K562 (cell line): ENCODE measurements at regions not wholly inside any gene's neighbourhood (a gene's known extent, or its start where the extent isn't known, plus 50 kb on each side); places are given as distances from the start of the nearest gene placed in this dataset.

Source experiments
- ATAC-seq: fragments of 200-7000 bp; cut with Tn5 transposase; 3 replicates; pipeline ENCODE4 v1.9.1; 2020; ENCODE audit warnings: moderate library complexity
- BruUV-seq: library from RNA; stranded (reverse); fragments of 400-500 nt; replicated peaks from 2 replicates; lab custom pipeline; 2021; lab: Mats Ljungman, UMichigan
- CTCF ChIA-PET: fragments of 300-600 bp; formaldehyde crosslinking; extraction: SDS; loops from one replicate; lab custom pipeline; 2021; ENCODE audit warnings: low intra/inter-chr PET ratio; lab: Yijun Ruan, JAX
- POLR2A ChIA-PET: fragments of 300-600, 350-650 bp; sonication (Branson Sonifier 250); formaldehyde crosslinking; extraction: SDS; loops from one replicate; lab custom pipeline; 2021; ENCODE audit warnings: antibody characterized with exemption, inconsistent platforms; lab: Yijun Ruan, JAX
- DNase-seq, 4 experiments: peaks; one replicate each; pipeline versions ENCODE4 v3.0.0 to v3.0.0-alpha.2; 2011 to 2018; ENCODE audit warnings: low spot score in 3 of 4, mixed read lengths in 3 of 4; ENCODE audit errors: extremely low read depth in 1 of 4
- FAIRE-seq: peaks from 2 replicates; lab custom pipeline; 2011; peaks lifted over from hg19 to GRCh38; lab: Jason Lieb, UNC
- H2AFZ ChIP-seq: 2 replicates; pipeline ENCODE4 v1.6.0; 2011; ENCODE audit warnings: low read depth, low read length, control low read depth, inconsistent platforms
- H3K27ac ChIP-seq: fragments of 200-600 bp; 3 replicates; pipeline ENCODE4 v1.8.0; 2011; ENCODE audit warnings: low read depth, mild to moderate bottlenecking, control low read depth, inconsistent platforms, low read length, moderate library complexity, mixed read lengths; ENCODE audit errors: extremely low read depth
- H3K27me3 ChIP-seq, 2 experiments: fragments of 300-600 bp in 1 of 2; 2 replicates in 1 of 2; 3 replicates in 1 of 2; pipeline versions ENCODE4 v1.6.0 to v1.8.0; 2011; ENCODE audit warnings: inconsistent platforms in 2 of 2, low read length in 2 of 2, mild to moderate bottlenecking in 1 of 2, mixed read lengths in 1 of 2, moderate library complexity in 1 of 2; ENCODE audit not compliant: control insufficient read depth in 2 of 2, insufficient read depth in 2 of 2
- H3K36me3 ChIP-seq: fragments of 300-600 bp; 3 replicates; pipeline ENCODE4 v1.8.0; 2011; ENCODE audit warnings: mild to moderate bottlenecking, low read length, inconsistent platforms; ENCODE audit not compliant: control insufficient read depth, insufficient read depth
- H3K4me1 ChIP-seq, 2 experiments: fragments of 200-600 bp in 1 of 2; replicated peaks in 1 of 2; 2 replicates in 1 of 2; 3 replicates in 1 of 2; pipeline versions ENCODE4 v1.5.1 to v1.8.0; 2011; ENCODE audit warnings: inconsistent platforms in 2 of 2, low read length in 2 of 2, mild to moderate bottlenecking in 1 of 2, mixed read lengths in 1 of 2, moderate library complexity in 1 of 2; ENCODE audit not compliant: control insufficient read depth in 2 of 2, insufficient read depth in 2 of 2
- H3K4me2 ChIP-seq: 2 replicates; pipeline ENCODE4 v1.6.1; 2011; ENCODE audit warnings: low read length, control low read depth, inconsistent platforms, mixed read lengths; ENCODE audit not compliant: insufficient read depth
- H3K4me3 ChIP-seq: fragments of 200-600 bp; sonication (generic), shearing (Covaris generic); 2 replicates; pipeline ENCODE4 v1.5.1; 2016; ENCODE audit warnings: control low read depth, inconsistent platforms
- H3K79me2 ChIP-seq: fragments of 200-600 bp; 3 replicates; pipeline ENCODE4 v1.8.0; 2011; ENCODE audit warnings: low read length, inconsistent platforms; ENCODE audit not compliant: control insufficient read depth, insufficient read depth
- H3K9ac ChIP-seq, 2 experiments: 2 replicates each; pipeline versions ENCODE4 v1.6.0 to v1.6.1; 2011; ENCODE audit warnings: low read depth in 2 of 2, low read length in 2 of 2, control low read depth in 1 of 2, inconsistent platforms in 1 of 2, mild to moderate bottlenecking in 1 of 2, mixed read lengths in 1 of 2; ENCODE audit not compliant: insufficient read depth in 1 of 2
- H3K9me1 ChIP-seq: one replicate; pipeline ENCODE4 v1.6.0; 2011; ENCODE audit warnings: inconsistent platforms, mild to moderate bottlenecking, low read length, moderate library complexity; ENCODE audit not compliant: control insufficient read depth, insufficient read depth
- H3K9me3 ChIP-seq: replicated peaks from 2 replicates; pipeline ENCODE4 v1.5.1; 2011; ENCODE audit warnings: low read depth, low read length, inconsistent platforms; ENCODE audit not compliant: control insufficient read depth, insufficient read depth
- H4K20me1 ChIP-seq: replicated peaks from 2 replicates; pipeline ENCODE4 v1.6.1; 2011; ENCODE audit warnings: low read length, inconsistent platforms, mixed read lengths; ENCODE audit not compliant: control insufficient read depth, insufficient read depth
- ATF1 ChIP-seq, 2 experiments: fragments of 450-650 bp in 1 of 2; IDR thresholded peaks; 2 replicates each; pipeline ENCODE4 v1.6.1; 2016; ENCODE audit warnings: missing compliant biosample characterization in 1 of 2, missing genetic modification characterization in 1 of 2
- GABPA ChIP-seq: fragments of 200-800 bp; sonication (Bioruptor generic); conservative IDR thresholded peaks from 2 replicates; pipeline ENCODE4 v1.6.1; 2016; ENCODE audit warnings: low read depth, missing genetic modification characterization, missing compliant biosample characterization
- MCM5 ChIP-seq: fragments of 450-650 bp; IDR thresholded peaks from 2 replicates; pipeline ENCODE4 v1.6.1; 2016; ENCODE audit warnings: low read depth
- NCOA1 ChIP-seq: fragments of 450-650 bp; IDR thresholded peaks from 2 replicates; pipeline ENCODE4 v1.6.1; 2016; ENCODE audit warnings: low read depth
- NCOA4 ChIP-seq: fragments of 450-650 bp; IDR thresholded peaks from 2 replicates; pipeline ENCODE4 v1.6.1; 2018; ENCODE audit warnings: mild to moderate bottlenecking; ENCODE audit not compliant: partially characterized antibody
- PTBP1 ChIP-seq: fragments of 200-400 bp; formaldehyde crosslinking; IDR thresholded peaks from 2 replicates; pipeline ENCODE4 v1.6.1; 2017; ENCODE audit warnings: low read depth, low read length
- SAFB ChIP-seq: fragments of 200-400 bp; formaldehyde crosslinking; IDR thresholded peaks from 2 replicates; pipeline ENCODE4 v1.6.1; 2017; ENCODE audit warnings: low read depth, low read length, borderline replicate concordance
- TGIF2 ChIP-seq: sonication (generic); formaldehyde crosslinking; IDR thresholded peaks from 2 replicates; pipeline ENCODE4 v1.8.1; 2022; ENCODE audit warnings: mild to moderate bottlenecking, missing genetic modification reagents, moderate library complexity
- ZBTB17 ChIP-seq: fragments of 450-650 bp; formaldehyde crosslinking; IDR thresholded peaks from 2 replicates; pipeline ENCODE4 v1.4.0; 2020; ENCODE audit warnings: mild to moderate bottlenecking
- ZFP36 ChIP-seq: fragments of 150-350 bp; IDR thresholded peaks from 2 replicates; pipeline ENCODE4 v1.6.1; 2018; ENCODE audit warnings: low read length, low read depth; ENCODE audit not compliant: partially characterized antibody
- ZNF197 ChIP-seq: fragments of 200-800 bp; sonication (Bioruptor generic); IDR thresholded peaks from 2 replicates; pipeline ENCODE4 v1.6.1; 2016; ENCODE audit warnings: low read depth, missing genetic modification characterization, missing compliant biosample characterization
- WGBS: fragments of 100-300 bp; shearing (Covaris generic); methylation state at CpG from one replicate; pipeline ENCODE4 v1.1.6; 2016; ENCODE audit warnings: low coverage, mixed read lengths; ENCODE audit not compliant: insufficient coverage; ENCODE audit errors: missing lambda C conversion rate; 5-methylcytosine and 5-hydroxymethylcytosine counted together
- in situ Hi-C: fragments of 300-500 bp; cut with MboI; formaldehyde crosslinking; loops from 4 replicates; pipeline ENCODE4 v1.15.0; 2018; ENCODE audit warnings: inconsistent platforms, mixed read lengths
- intact Hi-C: fragments of 100-400 bp; cut with micrococcal nuclease; formaldehyde crosslinking; loops from 2 replicates; pipeline ENCODE4 v1.14.2; 2022
- TF ChIP-seq, protein P1 (sequence below): fragments of 450-650 bp; conservative IDR thresholded peaks from 2 replicates; pipeline ENCODE4 v1.6.1; 2016; ENCODE audit warnings: missing genetic modification characterization, low read depth, mild to moderate bottlenecking, missing compliant biosample characterization, moderate library complexity
- TF ChIP-seq, protein P2 (sequence below): fragments of 250-450 bp; sonication (Bioruptor Pico); IDR thresholded peaks from 2 replicates; pipeline ENCODE4 v1.4.0; 2020
- TF ChIP-seq, protein P3 (sequence below): fragments of 450-650 bp; formaldehyde crosslinking; IDR thresholded peaks from 2 replicates; pipeline ENCODE4 v1.4.0; 2020; ENCODE audit warnings: mild to moderate bottlenecking, mixed read lengths

DNA sequence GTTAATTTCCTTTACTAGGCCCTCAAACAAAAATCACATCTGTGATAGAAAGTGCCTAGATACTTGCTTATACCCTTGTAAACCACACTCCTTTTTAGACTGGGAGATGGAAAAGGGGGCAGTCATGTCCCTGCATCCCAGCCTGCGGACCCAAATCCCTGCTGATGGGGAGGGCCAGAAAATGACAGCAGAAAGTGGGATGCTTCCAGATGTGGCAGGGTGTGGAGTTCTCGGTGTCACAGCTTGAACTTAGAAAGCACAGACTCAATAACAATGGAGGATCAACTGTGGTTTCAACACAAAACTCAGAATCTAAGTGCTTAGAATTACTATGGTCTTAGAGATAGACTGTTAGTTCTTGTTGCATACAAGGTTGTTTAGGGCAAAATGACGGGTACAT lies 95.6 kb upstream of the F3 start:
- Histone ChIP-seq H3K9ac (no peak overlapping the region), H3K36me3 (no peaks in the 10 kb centered on the region), H3K9me1 (no peaks in the 10 kb centered on the region), H4K20me1 (0 out of 2 replicates have a peak, but pooled peaks cover 4% of the 10 kb centered on the region), H2AFZ (no peak overlapping the region), H3K4me2 (no peak overlapping the region), H3K9me3 (no peaks in the 10 kb centered on the region), H3K4me3 (no peak overlapping the region), H3K27me3 (0 out of 5 replicates have a peak, but pooled peaks cover 0 to 3% of the 10 kb centered on the region in 2 experiments), H3K4me1 (peaks cover 3 to 11% of the 10 kb centered on the region in 2 experiments; a peak in 3 of 5 replicates), H3K79me2 (no peaks in the 10 kb centered on the region), H3K27ac (no peak overlapping the region)
- in situ Hi-C loops: no loop called here
- no TSS peak for BruUV-seq
- ATAC-seq: no peak
- intact Hi-C loops: no loop called here
- POLR2A ChIA-PET: interaction anchor here (1.1 kb wide), 1 partner anchor 12 kb away, joined by 3 read pairs; no protein-coding TSS in a partner anchor
- 8% methylated on average over 3 of the region's 3 CpGs for WGBS
- DNase-seq: no peak
- CTCF ChIA-PET: no interaction called here
- TF ChIP-seq PTBP1: no peak
- TF ChIP-seq SAFB: no peak
- TF ChIP-seq, protein P1, sequence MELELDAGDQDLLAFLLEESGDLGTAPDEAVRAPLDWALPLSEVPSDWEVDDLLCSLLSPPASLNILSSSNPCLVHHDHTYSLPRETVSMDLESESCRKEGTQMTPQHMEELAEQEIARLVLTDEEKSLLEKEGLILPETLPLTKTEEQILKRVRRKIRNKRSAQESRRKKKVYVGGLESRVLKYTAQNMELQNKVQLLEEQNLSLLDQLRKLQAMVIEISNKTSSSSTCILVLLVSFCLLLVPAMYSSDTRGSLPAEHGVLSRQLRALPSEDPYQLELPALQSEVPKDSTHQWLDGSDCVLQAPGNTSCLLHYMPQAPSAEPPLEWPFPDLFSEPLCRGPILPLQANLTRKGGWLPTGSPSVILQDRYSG (tag): no peak
- TF ChIP-seq ZNF197 (CRISPR knock-in tag): no peak
- no peak for TF ChIP-seq TGIF2 (CRISPR knock-in tag)
- TF ChIP-seq, protein P2, sequence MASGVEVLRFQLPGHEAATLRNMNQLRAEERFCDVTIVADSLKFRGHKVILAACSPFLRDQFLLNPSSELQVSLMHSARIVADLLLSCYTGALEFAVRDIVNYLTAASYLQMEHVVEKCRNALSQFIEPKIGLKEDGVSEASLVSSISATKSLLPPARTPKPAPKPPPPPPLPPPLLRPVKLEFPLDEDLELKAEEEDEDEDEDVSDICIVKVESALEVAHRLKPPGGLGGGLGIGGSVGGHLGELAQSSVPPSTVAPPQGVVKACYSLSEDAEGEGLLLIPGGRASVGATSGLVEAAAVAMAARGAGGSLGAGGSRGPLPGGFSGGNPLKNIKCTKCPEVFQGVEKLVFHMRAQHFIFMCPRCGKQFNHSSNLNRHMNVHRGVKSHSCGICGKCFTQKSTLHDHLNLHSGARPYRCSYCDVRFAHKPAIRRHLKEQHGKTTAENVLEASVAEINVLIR (CRISPR knock-in tag): no peak
- no peak for TF ChIP-seq ATF1 (CRISPR knock-in tag; IDR thresholded peaks at IDR 0.05)
- no peak for TF ChIP-seq ATF1 (tag; IDR thresholded peaks at IDR 0.05)
- no peak for TF ChIP-seq ZBTB17 (CRISPR knock-in tag)
- TF ChIP-seq NCOA1: no peak
- TF ChIP-seq MCM5: no peak
- TF ChIP-seq, protein P3, sequence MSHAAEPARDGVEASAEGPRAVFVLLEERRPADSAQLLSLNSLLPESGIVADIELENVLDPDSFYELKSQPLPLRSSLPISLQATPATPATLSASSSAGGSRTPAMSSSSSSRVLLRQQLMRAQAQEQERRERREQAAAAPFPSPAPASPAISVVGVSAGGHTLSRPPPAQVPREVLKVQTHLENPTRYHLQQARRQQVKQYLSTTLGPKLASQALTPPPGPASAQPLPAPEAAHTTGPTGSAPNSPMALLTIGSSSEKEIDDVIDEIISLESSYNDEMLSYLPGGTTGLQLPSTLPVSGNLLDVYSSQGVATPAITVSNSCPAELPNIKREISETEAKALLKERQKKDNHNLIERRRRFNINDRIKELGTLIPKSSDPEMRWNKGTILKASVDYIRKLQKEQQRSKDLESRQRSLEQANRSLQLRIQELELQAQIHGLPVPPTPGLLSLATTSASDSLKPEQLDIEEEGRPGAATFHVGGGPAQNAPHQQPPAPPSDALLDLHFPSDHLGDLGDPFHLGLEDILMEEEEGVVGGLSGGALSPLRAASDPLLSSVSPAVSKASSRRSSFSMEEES (CRISPR knock-in tag): no peak
- TF ChIP-seq ZFP36: no peak
- no peak for TF ChIP-seq NCOA4
- TF ChIP-seq GABPA: no peak
- FAIRE-seq: no peak
